Cardiac septum (tissue), 1 donor: ENCODE measurements at regions not wholly inside any gene's neighbourhood (a gene's known extent, or its start where the extent isn't known, plus 50 kb on each side); places are given as distances from the start of the nearest gene placed in this dataset.

Source experiments
- DNase-seq: peaks from one replicate; pipeline ENCODE4 v3.0.0-alpha.2; 2020; ENCODE audit warnings: low spot score
- intact Hi-C: fragments of 100-400 bp; cut with DNase I; formaldehyde crosslinking; loops from one replicate; pipeline ENCODE4 v1.14.0; 2022
- donor health status: DM: no; HTN: no; CAD: no.

GRCh38 chr2:80856227-80856626, 551.7 kb upstream of the LRRTM1 start:
- intact Hi-C loops, result no loop called here
- DNase-seq, result no peak

- intact Hi-C loops, result no loop called here
- no peak for DNase-seq
These were observed 550.3 kb upstream of the LRRTM1 start for GRCh38 chr2:80854831-80855230.

DNA sequence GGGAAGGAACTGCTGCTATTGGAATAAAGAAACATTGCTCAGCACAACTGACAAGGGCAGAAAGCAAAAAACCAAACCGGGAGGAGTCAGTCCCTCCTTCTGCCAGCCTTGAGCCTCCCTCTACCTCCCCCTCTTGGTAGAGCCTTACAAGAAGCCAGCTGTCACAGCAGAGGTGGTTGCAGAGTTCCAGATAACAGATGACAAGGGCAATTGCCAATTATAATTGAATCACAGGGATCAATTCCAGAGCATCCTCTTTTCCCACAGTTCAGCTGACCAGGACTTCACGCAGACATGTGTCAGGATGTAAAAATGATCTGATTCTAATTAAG, 548.2 kb upstream of the LRRTM1 start:
- DNase-seq, result no peak
- intact Hi-C loops, result no loop called here

- intact Hi-C loops, result no loop called here
- no peak for DNase-seq
These were observed 547.7 kb upstream of the LRRTM1 start for GRCh38 chr2:80852079-80852807.

GRCh38 chr2:80830891-80831290, 526.3 kb upstream of the LRRTM1 start:
- DNase-seq, result no peak
- intact Hi-C loops, result no loop called here

GRCh38 chr2:80822999-80823398, 518.4 kb upstream of the LRRTM1 start:
- DNase-seq, result no peak
- intact Hi-C loops, result no loop called here

DNA sequence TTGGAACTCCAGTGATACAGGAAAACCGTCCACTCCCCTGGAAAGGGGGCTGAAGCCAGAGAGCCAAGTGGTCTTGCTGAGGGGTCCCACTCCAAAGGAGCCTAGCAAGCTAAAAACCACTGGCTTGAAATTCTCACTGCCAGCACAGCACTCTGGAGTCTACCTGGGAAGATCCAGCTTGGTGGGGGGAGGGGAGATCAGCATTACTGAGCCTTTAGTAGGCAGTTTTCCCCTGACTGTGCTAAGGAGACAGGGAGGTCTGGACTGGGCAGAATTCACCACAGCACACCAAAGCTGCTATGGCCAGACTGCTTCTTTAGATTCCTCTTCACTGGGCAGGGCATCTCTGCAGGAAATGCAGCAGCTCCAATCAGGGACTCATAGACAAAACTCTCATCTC, 510.7 kb upstream of the LRRTM1 start:
- intact Hi-C loops, result no loop called here
- no peak for DNase-seq

DNA sequence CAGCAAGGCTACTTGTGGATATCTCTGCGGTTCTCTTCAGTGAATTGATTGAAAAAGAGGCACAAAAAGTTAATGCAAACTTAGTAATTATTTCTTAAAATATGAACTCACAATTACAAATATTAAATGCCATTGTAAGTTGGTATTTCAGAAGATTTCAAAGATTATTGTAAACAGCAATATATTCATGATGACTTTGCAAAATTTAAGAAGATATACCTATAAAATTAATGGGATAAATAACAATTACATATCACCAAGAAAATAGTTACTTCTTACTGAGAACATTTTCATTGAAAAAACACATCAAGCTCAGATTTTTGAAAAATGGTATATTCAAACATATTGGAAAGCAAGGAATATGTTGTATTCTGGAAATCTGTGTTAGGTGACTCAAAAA, 482.0 kb upstream of the LRRTM1 start:
- intact Hi-C loops, result no loop called here
- no peak for DNase-seq

- intact Hi-C loops, result no loop called here
- no peak for DNase-seq
These were observed 474.2 kb upstream of the LRRTM1 start for GRCh38 chr2:80778704-80779103.

DNA sequence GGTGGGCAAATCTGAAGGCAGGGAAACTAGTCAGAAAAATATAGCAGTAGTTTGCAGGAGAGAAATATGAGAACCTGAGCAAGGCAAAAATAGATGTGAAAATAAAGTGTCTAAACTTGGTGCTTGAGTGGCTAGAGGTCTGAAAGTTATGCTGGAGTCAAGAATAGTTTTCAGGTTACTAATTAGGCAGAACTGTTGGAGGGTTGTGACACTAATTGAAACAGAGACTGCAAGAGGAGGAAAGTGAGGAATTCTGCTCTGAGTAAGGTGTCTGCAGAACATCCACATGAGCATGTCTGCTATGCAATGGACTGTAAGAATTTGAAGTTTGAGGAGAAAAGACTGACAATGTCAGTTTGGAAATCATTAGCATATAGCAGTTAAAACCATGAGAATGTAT, 444.0 kb upstream of the LRRTM1 start:
- intact Hi-C loops, result no loop called here
- DNase-seq, result no peak

- intact Hi-C loops, result no loop called here
- DNase-seq, result no peak
These were observed 432.5 kb upstream of the LRRTM1 start for GRCh38 chr2:80737047-80737446.

- intact Hi-C loops, result no loop called here
- no peak for DNase-seq
These were observed 420.4 kb upstream of the LRRTM1 start for GRCh38 chr2:80725001-80725400.

DNA sequence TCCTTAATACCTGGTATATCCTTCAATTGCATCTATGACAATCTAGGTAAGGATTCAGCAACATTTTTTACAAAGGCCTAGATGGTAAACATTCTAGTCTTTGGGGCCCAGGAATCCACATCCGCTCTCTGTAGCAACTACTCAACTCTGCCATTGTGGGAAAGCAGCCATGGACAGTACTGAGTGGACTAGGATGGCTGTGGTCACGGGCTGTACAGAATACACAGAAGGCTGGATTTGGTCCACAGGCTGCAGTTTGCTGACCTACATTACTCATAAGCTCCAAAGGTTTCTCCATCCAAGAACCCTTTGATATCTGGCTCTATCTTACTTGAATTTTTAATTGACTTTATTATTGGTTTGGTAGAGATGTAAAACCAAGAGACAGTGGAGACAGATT, 418.3 kb upstream of the LRRTM1 start:
- intact Hi-C loops, result no loop called here
- no peak for DNase-seq

GRCh38 chr2:80719607-80720006, 415.1 kb upstream of the LRRTM1 start:
- intact Hi-C loops, result no loop called here
- DNase-seq, result no peak

DNA sequence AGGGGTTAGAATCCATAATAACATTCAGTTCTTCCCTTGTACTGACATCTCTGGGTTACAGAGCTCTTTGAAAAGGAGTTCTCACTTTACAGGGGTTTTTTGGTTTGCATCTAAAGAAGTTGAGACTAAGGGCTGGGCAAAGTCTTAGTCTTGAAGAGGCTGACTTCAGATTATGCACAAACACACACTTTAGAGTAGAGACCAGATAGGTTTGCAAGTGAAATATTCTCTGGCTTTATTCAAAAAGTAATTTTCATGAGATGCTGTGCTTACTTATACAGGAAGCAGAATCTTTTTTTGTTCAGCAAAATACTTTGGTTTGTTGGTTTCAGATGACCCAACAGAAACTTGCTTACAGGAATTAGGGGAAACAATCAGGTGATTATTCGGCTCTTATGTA, 410.9 kb upstream of the LRRTM1 start:
- intact Hi-C loops, result no loop called here
- no peak for DNase-seq

GRCh38 chr2:80711915-80712314, 407.4 kb upstream of the LRRTM1 start:
- intact Hi-C loops, result no loop called here
- DNase-seq, result no peak

DNA sequence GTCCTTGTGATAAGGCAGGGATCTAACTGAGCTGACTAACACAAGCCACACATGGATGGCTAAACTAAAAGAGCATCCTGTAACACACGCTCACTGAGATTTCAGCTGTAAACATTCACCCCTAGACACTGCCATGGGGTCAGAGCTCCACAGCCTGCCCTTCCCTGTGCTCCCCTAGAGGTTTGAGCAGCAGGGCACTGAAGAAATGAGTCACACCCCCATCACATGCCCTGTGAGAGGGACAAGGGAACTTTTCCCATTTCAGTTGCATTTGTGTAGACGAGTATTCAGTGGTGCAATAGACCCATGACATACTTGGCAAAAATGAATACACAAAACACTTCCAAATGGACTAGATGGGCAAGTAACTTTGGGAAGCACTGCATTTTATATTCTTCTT, 402.4 kb upstream of the LRRTM1 start:
- no peak for DNase-seq
- intact Hi-C loops, result no loop called here

DNA sequence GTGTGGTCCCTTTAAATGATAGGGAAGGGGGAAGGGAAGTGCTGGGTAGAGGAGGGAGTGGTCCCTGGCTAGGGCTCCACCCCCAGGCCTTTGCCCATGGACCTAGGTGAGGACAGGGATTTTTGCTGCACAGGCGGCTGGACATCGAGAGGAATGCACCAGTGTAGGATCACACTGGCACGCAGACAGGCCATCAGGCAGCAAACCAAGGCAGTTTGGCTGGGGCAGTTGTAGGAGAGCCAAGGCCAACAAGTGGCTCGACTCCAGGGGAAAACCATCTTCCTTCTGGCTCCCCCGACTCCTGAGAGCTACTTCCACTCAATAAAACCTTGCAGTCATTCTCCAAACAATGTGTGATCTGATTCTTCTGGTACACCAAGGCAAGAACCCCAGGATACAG, 402.0 kb upstream of the LRRTM1 start:
- DNase-seq, result no peak
- intact Hi-C loops, result no loop called here

GRCh38 chr2:80703532-80703931, 399.0 kb upstream of the LRRTM1 start:
- intact Hi-C loops, result no loop called here
- DNase-seq, result no peak

- no peak for DNase-seq
- intact Hi-C loops, result no loop called here
These were observed 396.4 kb upstream of the LRRTM1 start for GRCh38 chr2:80700961-80701360.
